ENCODE measurements at regions not wholly inside any gene's neighbourhood (a gene's known extent, or its start where the extent isn't known, plus 50 kb on each side); places are given as distances from the start of the nearest gene placed in this dataset.

DNA sequence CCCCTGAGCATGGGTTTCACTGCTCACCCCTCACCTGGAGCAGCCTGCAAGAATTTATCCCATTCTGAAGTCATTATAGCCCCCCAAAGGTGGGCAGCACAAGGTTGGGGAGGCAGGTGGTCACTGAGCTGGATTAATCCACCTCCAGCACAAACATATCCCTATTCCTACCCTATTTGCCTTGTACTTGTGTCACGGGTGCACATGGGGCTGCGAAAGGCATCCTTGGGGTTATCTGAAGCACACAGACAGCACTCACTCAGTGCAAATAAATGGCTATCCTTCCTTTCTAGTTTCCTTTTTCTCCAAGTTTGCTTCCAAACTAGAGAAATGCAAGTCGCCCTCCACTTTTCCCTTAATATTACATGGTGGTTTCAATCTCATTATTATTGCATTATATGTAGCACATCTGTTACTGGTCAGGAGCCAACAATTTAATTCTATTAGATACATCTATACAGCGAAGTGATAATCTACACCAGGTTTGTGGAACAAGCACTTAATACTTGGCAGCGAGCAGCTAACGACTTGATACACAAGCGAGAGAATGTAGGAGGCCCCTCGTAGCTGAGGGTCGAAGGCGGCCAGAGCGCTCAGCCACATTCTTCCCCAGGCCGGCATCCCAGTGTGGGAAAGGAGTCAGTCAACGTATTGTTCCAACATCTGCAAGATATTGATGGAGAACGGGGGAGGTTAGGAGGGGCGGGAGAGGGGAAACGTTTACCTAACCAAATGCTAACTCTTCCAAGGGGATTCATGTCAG, 121.3 kb upstream of the HABP2 start:
- TF ChIP-seq, protein P1, sequence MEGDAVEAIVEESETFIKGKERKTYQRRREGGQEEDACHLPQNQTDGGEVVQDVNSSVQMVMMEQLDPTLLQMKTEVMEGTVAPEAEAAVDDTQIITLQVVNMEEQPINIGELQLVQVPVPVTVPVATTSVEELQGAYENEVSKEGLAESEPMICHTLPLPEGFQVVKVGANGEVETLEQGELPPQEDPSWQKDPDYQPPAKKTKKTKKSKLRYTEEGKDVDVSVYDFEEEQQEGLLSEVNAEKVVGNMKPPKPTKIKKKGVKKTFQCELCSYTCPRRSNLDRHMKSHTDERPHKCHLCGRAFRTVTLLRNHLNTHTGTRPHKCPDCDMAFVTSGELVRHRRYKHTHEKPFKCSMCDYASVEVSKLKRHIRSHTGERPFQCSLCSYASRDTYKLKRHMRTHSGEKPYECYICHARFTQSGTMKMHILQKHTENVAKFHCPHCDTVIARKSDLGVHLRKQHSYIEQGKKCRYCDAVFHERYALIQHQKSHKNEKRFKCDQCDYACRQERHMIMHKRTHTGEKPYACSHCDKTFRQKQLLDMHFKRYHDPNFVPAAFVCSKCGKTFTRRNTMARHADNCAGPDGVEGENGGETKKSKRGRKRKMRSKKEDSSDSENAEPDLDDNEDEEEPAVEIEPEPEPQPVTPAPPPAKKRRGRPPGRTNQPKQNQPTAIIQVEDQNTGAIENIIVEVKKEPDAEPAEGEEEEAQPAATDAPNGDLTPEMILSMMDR (IDR thresholded peaks at IDR 0.05) = no peak
- TF ChIP-seq POLR2A (IDR thresholded peaks at IDR 0.05) = no peak

Data from right lobe of liver (tissue), 4 donors.